ENCODE measurements at regions not wholly inside any gene's neighbourhood (a gene's known extent, or its start where the extent isn't known, plus 50 kb on each side); places are given as distances from the start of the nearest gene placed in this dataset.

GRCh38 chr2:144606466-144607095 lies 86.7 kb upstream of the ZEB2 start:
- intact Hi-C loops (cut with DNase I), result no loop called here

GRCh38 chr2:144605231-144605840 lies 85.4 kb upstream of the ZEB2 start:
- H3K4me1 ChIP-seq, result no peaks in the 10 kb centered on the region
- H3K36me3 ChIP-seq (ENCODE audit: insufficient read depth in 1 of 2, low read depth in 1 of 2), result no peaks in the 10 kb centered on the region
- WGBS, 3 donors, result 90 to 92% (median 91%) methylated on average over 7 of the region's 7 CpGs
- no peak for TF ChIP-seq CTCF (IDR thresholded peaks at IDR 0.05)
- DNase-seq (no peak), ATAC-seq (no peak)
- no peak overlapping the region for H3K27ac ChIP-seq
- no peaks in the 10 kb centered on the region for H3K27me3 ChIP-seq (ENCODE audit: insufficient read depth in 3 of 3, low read length in 2 of 3)
- H3K4me3 ChIP-seq, result no peak overlapping the region
- intact Hi-C loops (cut with DNase I), result no loop called here
- H3K9me3 ChIP-seq, result no peaks in the 10 kb centered on the region

More at GRCh38 chr2:144606466-144607095, 86.7 kb upstream of the ZEB2 start:
- no peaks in the 10 kb centered on the region for H3K4me1 ChIP-seq
- 84 to 97% (median 90%) methylated on average over 1 of the region's 1 CpG for WGBS, 3 donors
- no peak for TF ChIP-seq CTCF (IDR thresholded peaks at IDR 0.05)
- H3K4me3 ChIP-seq, result no peak overlapping the region
- DNase-seq (no peak), ATAC-seq (no peak)
- H3K27ac ChIP-seq, result no peak overlapping the region
- H3K27me3 ChIP-seq (ENCODE audit: insufficient read depth in 3 of 3, low read length in 2 of 3), result no peaks in the 10 kb centered on the region
- no peaks in the 10 kb centered on the region for H3K9me3 ChIP-seq
- H3K36me3 ChIP-seq (ENCODE audit: insufficient read depth in 1 of 2, low read depth in 1 of 2), result no peaks in the 10 kb centered on the region

GRCh38 chr2:144603334-144603733 lies 83.4 kb upstream of the ZEB2 start:
- Histone ChIP-seq H3K27ac (no peak overlapping the region), H3K36me3 (ENCODE audit: insufficient read depth in 1 of 2, low read depth in 1 of 2) (no peaks in the 10 kb centered on the region), H3K27me3 (ENCODE audit: insufficient read depth in 3 of 3, low read length in 2 of 3) (no peaks in the 10 kb centered on the region), H3K4me1 (no peaks in the 10 kb centered on the region), H3K9me3 (no peaks in the 10 kb centered on the region), H3K4me3 (no peak overlapping the region)
- ATAC-seq, result no peak
- DNase-seq, result no peak
- no peak for TF ChIP-seq CTCF (IDR thresholded peaks at IDR 0.05)
- WGBS, 3 donors, result 87 to 92% (median 88%) methylated on average over 2 of the region's 2 CpGs
- intact Hi-C loops (cut with DNase I), result no loop called here

- no peak for TF ChIP-seq CTCF (IDR thresholded peaks at IDR 0.05)
- Histone ChIP-seq H3K4me3 (no peak overlapping the region), H3K27me3 (ENCODE audit: insufficient read depth in 3 of 3, low read length in 2 of 3) (no peaks in the 10 kb centered on the region), H3K27ac (no peak overlapping the region), H3K4me1 (no peaks in the 10 kb centered on the region), H3K36me3 (ENCODE audit: insufficient read depth in 1 of 2, low read depth in 1 of 2) (no peaks in the 10 kb centered on the region), H3K9me3 (no peaks in the 10 kb centered on the region)
- ATAC-seq (no peak), DNase-seq (no peak)
- 73 to 74% (median 74%) methylated on average over 5 of the region's 5 CpGs for WGBS, 3 donors
- intact Hi-C loops (cut with DNase I), result no loop called here
Measured at GRCh38 chr2:144598906-144599305, 79.0 kb upstream of the ZEB2 start.

Measured in psoas muscle (tissue), 7 donors.